ENCODE measurements at regions not wholly inside any gene's neighbourhood (a gene's known extent, or its start where the extent isn't known, plus 50 kb on each side); places are given as distances from the start of the nearest gene placed in this dataset.

DNA sequence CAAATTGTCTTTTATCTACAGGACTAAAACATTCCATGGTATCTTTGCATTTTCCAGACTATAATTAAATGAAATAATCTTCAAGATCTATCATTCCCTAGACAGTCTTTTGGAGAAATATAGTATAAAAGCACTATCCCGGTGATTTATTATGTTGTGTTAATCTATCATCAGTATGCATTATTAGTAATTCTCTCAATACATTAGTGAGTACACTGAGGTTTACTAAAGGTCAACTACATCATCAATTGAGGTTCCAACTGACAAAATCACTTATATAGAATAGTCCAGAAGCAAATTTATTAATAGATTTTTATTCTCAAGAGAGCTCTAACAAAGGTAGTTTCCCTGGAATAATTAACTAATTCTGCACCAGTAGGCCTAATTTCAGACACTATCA lies 169.6 kb downstream of the KCNA4 start:
- Histone ChIP-seq H3K79me2 (ENCODE audit: control insufficient read depth, insufficient read depth, low read length, poor library complexity) (no peaks in the 10 kb centered on the region), H3K4me3 (ENCODE audit: low read depth, low read length) (no peak overlapping the region), H3K79me1 (ENCODE audit: low read length) (no peaks in the 10 kb centered on the region), H3K4me1 (ENCODE audit: control insufficient read depth in 1 of 2, insufficient read depth in 2 of 2, low read length in 2 of 2) (no peaks in the 10 kb centered on the region), H2BK5ac (ENCODE audit: low read depth, low read length, poor library complexity) (no peak overlapping the region), H2AFZ (ENCODE audit: insufficient read depth, low read length, poor library complexity) (no peak overlapping the region), H3K36me3 (ENCODE audit: control insufficient read depth in 1 of 2, insufficient read depth in 2 of 2, low read length in 2 of 2) (no peaks in the 10 kb centered on the region), H2AK5ac (ENCODE audit: low read length) (no peak overlapping the region), H3K23ac (ENCODE audit: low read length) (no peak overlapping the region), H3K18ac (ENCODE audit: low read length) (no peak overlapping the region), H3K9me3 (ENCODE audit: insufficient read depth, low read depth, low read length) (no peaks in the 10 kb centered on the region), H2BK12ac (ENCODE audit: low read length) (no peak overlapping the region), H3K4me2 (ENCODE audit: low read length) (no peak overlapping the region), H2BK120ac (ENCODE audit: insufficient read depth, low read length, poor library complexity) (no peak overlapping the region), H3K27ac (ENCODE audit: low read depth, low read length) (no peak overlapping the region), H3K9ac (ENCODE audit: low read length) (no peak overlapping the region), H3K4ac (ENCODE audit: low read depth, low read length) (no peak overlapping the region), H3K27me3 (ENCODE audit: insufficient read depth, low read length) (no peaks in the 10 kb centered on the region), H4K12ac (ENCODE audit: low read depth, low read length) (no peak overlapping the region), H4K8ac (ENCODE audit: low read depth, low read length) (no peak overlapping the region), H3K14ac (ENCODE audit: low read length) (no peak overlapping the region), H4K91ac (ENCODE audit: low read depth, low read length) (no peak overlapping the region)
- DNase-seq: no peak
- no CpG with 5 or more reads among the region's 1 CpG for WGBS (ENCODE audit: extremely low coverage, insufficient coverage, insufficient read length)

GRCh38 chr11:29844701-29845379 lies 172.0 kb downstream of the KCNA4 start:
- Histone ChIP-seq H3K23ac (ENCODE audit: low read length) (no peak overlapping the region), H3K79me2 (ENCODE audit: control insufficient read depth, insufficient read depth, low read length, poor library complexity) (no peaks in the 10 kb centered on the region)

GRCh38 chr11:29844031-29844430 lies 172.8 kb downstream of the KCNA4 start:
- H4K12ac ChIP-seq (ENCODE audit: low read depth, low read length): no peak overlapping the region
- no peak overlapping the region for H4K91ac ChIP-seq (ENCODE audit: low read depth, low read length)
- no peak overlapping the region for H2AFZ ChIP-seq (ENCODE audit: insufficient read depth, low read length, poor library complexity)
- no peak overlapping the region for H4K8ac ChIP-seq (ENCODE audit: low read depth, low read length)
- no peak overlapping the region for H2BK12ac ChIP-seq (ENCODE audit: low read length)
- no peak overlapping the region for H2AK5ac ChIP-seq (ENCODE audit: low read length)
- H3K79me2 ChIP-seq (ENCODE audit: control insufficient read depth, insufficient read depth, low read length, poor library complexity): no peaks in the 10 kb centered on the region
- H3K4ac ChIP-seq (ENCODE audit: low read depth, low read length): no peak overlapping the region
- no peaks in the 10 kb centered on the region for H3K27me3 ChIP-seq (ENCODE audit: insufficient read depth, low read length)
- no peaks in the 10 kb centered on the region for H3K79me1 ChIP-seq (ENCODE audit: low read length)
- DNase-seq: no peak
- H3K9me3 ChIP-seq (ENCODE audit: insufficient read depth, low read depth, low read length): no peaks in the 10 kb centered on the region
- no peak overlapping the region for H3K14ac ChIP-seq (ENCODE audit: low read length)
- no peaks in the 10 kb centered on the region for H3K36me3 ChIP-seq (ENCODE audit: control insufficient read depth in 1 of 2, insufficient read depth in 2 of 2, low read length in 2 of 2)
- no peak overlapping the region for H3K18ac ChIP-seq (ENCODE audit: low read length)
- H3K27ac ChIP-seq (ENCODE audit: low read depth, low read length): no peak overlapping the region
- H2BK5ac ChIP-seq (ENCODE audit: low read depth, low read length, poor library complexity): no peak overlapping the region
- no peak overlapping the region for H3K4me3 ChIP-seq (ENCODE audit: low read depth, low read length)
- H3K9ac ChIP-seq (ENCODE audit: low read length): no peak overlapping the region
- no CpG with 5 or more reads among the region's 3 CpGs for WGBS (ENCODE audit: extremely low coverage, insufficient coverage, insufficient read length)
- H3K23ac ChIP-seq (ENCODE audit: low read length): no peak overlapping the region
- H2BK120ac ChIP-seq (ENCODE audit: insufficient read depth, low read length, poor library complexity): no peak overlapping the region
- no peaks in the 10 kb centered on the region for H3K4me1 ChIP-seq (ENCODE audit: control insufficient read depth in 1 of 2, insufficient read depth in 2 of 2, low read length in 2 of 2)
- no peak overlapping the region for H3K4me2 ChIP-seq (ENCODE audit: low read length)

More at GRCh38 chr11:29844701-29845379, 172.0 kb downstream of the KCNA4 start:
- H3K27me3 ChIP-seq (ENCODE audit: insufficient read depth, low read length): no peaks in the 10 kb centered on the region
- H2BK12ac ChIP-seq (ENCODE audit: low read length): no peak overlapping the region
- no peak overlapping the region for H3K14ac ChIP-seq (ENCODE audit: low read length)
- no peak overlapping the region for H4K12ac ChIP-seq (ENCODE audit: low read depth, low read length)
- H2BK5ac ChIP-seq (ENCODE audit: low read depth, low read length, poor library complexity): no peak overlapping the region
- H4K91ac ChIP-seq (ENCODE audit: low read depth, low read length): no peak overlapping the region
- no peaks in the 10 kb centered on the region for H3K36me3 ChIP-seq (ENCODE audit: control insufficient read depth in 1 of 2, insufficient read depth in 2 of 2, low read length in 2 of 2)
- no CpG with 5 or more reads among the region's 3 CpGs for WGBS (ENCODE audit: extremely low coverage, insufficient coverage, insufficient read length)
- H3K4me1 ChIP-seq (ENCODE audit: control insufficient read depth in 1 of 2, insufficient read depth in 2 of 2, low read length in 2 of 2): no peaks in the 10 kb centered on the region
- DNase-seq: no peak
- no peak overlapping the region for H2AK5ac ChIP-seq (ENCODE audit: low read length)
- H3K9me3 ChIP-seq (ENCODE audit: insufficient read depth, low read depth, low read length): no peaks in the 10 kb centered on the region
- no peak overlapping the region for H3K4me2 ChIP-seq (ENCODE audit: low read length)
- no peaks in the 10 kb centered on the region for H3K79me1 ChIP-seq (ENCODE audit: low read length)
- no peak overlapping the region for H3K18ac ChIP-seq (ENCODE audit: low read length)
- no peak overlapping the region for H2AFZ ChIP-seq (ENCODE audit: insufficient read depth, low read length, poor library complexity)
- H3K4me3 ChIP-seq (ENCODE audit: low read depth, low read length): no peak overlapping the region
- no peak overlapping the region for H3K9ac ChIP-seq (ENCODE audit: low read length)
- H3K27ac ChIP-seq (ENCODE audit: low read depth, low read length): no peak overlapping the region
- no peak overlapping the region for H4K8ac ChIP-seq (ENCODE audit: low read depth, low read length)
- no peak overlapping the region for H3K4ac ChIP-seq (ENCODE audit: low read depth, low read length)
- no peak overlapping the region for H2BK120ac ChIP-seq (ENCODE audit: insufficient read depth, low read length, poor library complexity)

GRCh38 chr11:29842061-29842460 lies 174.8 kb downstream of the KCNA4 start:
- Histone ChIP-seq H3K9ac (ENCODE audit: low read length) (no peak overlapping the region), H3K36me3 (ENCODE audit: control insufficient read depth in 1 of 2, insufficient read depth in 2 of 2, low read length in 2 of 2) (no peaks in the 10 kb centered on the region), H3K4me1 (ENCODE audit: control insufficient read depth in 1 of 2, insufficient read depth in 2 of 2, low read length in 2 of 2) (no peaks in the 10 kb centered on the region), H3K4me2 (ENCODE audit: low read length) (no peak overlapping the region), H2AK5ac (ENCODE audit: low read length) (no peak overlapping the region), H3K79me2 (ENCODE audit: control insufficient read depth, insufficient read depth, low read length, poor library complexity) (no peaks in the 10 kb centered on the region), H2BK5ac (ENCODE audit: low read depth, low read length, poor library complexity) (no peak overlapping the region), H4K91ac (ENCODE audit: low read depth, low read length) (no peak overlapping the region), H3K14ac (ENCODE audit: low read length) (no peak overlapping the region), H4K8ac (ENCODE audit: low read depth, low read length) (no peak overlapping the region), H3K27ac (ENCODE audit: low read depth, low read length) (no peak overlapping the region), H3K9me3 (ENCODE audit: insufficient read depth, low read depth, low read length) (no peaks in the 10 kb centered on the region), H3K4me3 (ENCODE audit: low read depth, low read length) (no peak overlapping the region), H2BK120ac (ENCODE audit: insufficient read depth, low read length, poor library complexity) (no peak overlapping the region), H2BK12ac (ENCODE audit: low read length) (no peak overlapping the region), H2AFZ (ENCODE audit: insufficient read depth, low read length, poor library complexity) (no peak overlapping the region), H3K18ac (ENCODE audit: low read length) (no peak overlapping the region), H3K4ac (ENCODE audit: low read depth, low read length) (no peak overlapping the region), H3K23ac (ENCODE audit: low read length) (no peak overlapping the region), H4K12ac (ENCODE audit: low read depth, low read length) (no peak overlapping the region), H3K27me3 (ENCODE audit: insufficient read depth, low read length) (no peaks in the 10 kb centered on the region), H3K79me1 (ENCODE audit: low read length) (no peaks in the 10 kb centered on the region)
- no CpG with 5 or more reads among the region's 3 CpGs for WGBS (ENCODE audit: extremely low coverage, insufficient coverage, insufficient read length)
- DNase-seq: no peak

Measured in trophoblast cell (in vitro differentiated cells and primary cell).